Esophagus muscularis mucosa (tissue), 3 donors: ENCODE measurements at regions not wholly inside any gene's neighbourhood (a gene's known extent, or its start where the extent isn't known, plus 50 kb on each side); places are given as distances from the start of the nearest gene placed in this dataset.

Source experiments
- CTCF ChIP-seq, 3 experiments: fragments of 200-600 bp in 2 of 3; fragments of 450-650 bp in 1 of 3; sonication (generic) in 2 of 3; IDR thresholded peaks; one replicate each; pipeline ENCODE4 v1.5.1; 2017 to 2019; ENCODE audit warnings: antibody characterized with exemption in 3 of 3, mild to moderate bottlenecking in 2 of 3, moderate library complexity in 1 of 3
- EP300 ChIP-seq: sonication (generic); formaldehyde crosslinking; IDR thresholded peaks from one replicate; pipeline ENCODE4 v1.6.1; 2017; ENCODE audit warnings: antibody characterized with exemption

GRCh38 chr12:23140710-23141109, 515.7 kb downstream of the ETNK1 start:
- no peak for TF ChIP-seq EP300
- no peak for TF ChIP-seq CTCF (IDR thresholded peaks at IDR 0.05)
